Endodermal cell (in vitro differentiated cells): ENCODE measurements at regions not wholly inside any gene's neighbourhood (a gene's known extent, or its start where the extent isn't known, plus 50 kb on each side); places are given as distances from the start of the nearest gene placed in this dataset.

Experiments used
- DNase-seq: peaks from one replicate; pipeline ENCODE4 v3.0.0-alpha.2; 2017
- H3K27ac ChIP-seq: 2 replicates; pipeline ENCODE4 v1.5.1; 2013; ENCODE audit warnings: mild to moderate bottlenecking, low read depth, low read length, moderate library complexity
- H3K27me3 ChIP-seq: 2 replicates; pipeline ENCODE4 v1.6.1; 2013; ENCODE audit warnings: mild to moderate bottlenecking, low read length, moderate library complexity; ENCODE audit not compliant: insufficient read depth, control insufficient read depth, poor library complexity, severe bottlenecking
- H3K36me3 ChIP-seq: 2 replicates; pipeline ENCODE4 v1.7.0; 2013; ENCODE audit warnings: mild to moderate bottlenecking, low read length, moderate library complexity; ENCODE audit not compliant: control insufficient read depth, insufficient read depth
- H3K4me1 ChIP-seq: one replicate; pipeline ENCODE4 v1.7.0; 2013; ENCODE audit warnings: low read length; ENCODE audit not compliant: control insufficient read depth, insufficient read depth
- H3K4me3 ChIP-seq: 2 replicates; pipeline ENCODE4 v1.5.1; 2013; ENCODE audit warnings: mild to moderate bottlenecking, low read length, moderate library complexity
- H3K9ac ChIP-seq: 2 replicates; pipeline ENCODE4 v1.6.1; 2013; ENCODE audit warnings: mild to moderate bottlenecking, low read length, moderate library complexity; ENCODE audit not compliant: poor library complexity, severe bottlenecking; ENCODE audit errors: extremely low read depth
- H3K9me3 ChIP-seq: 2 replicates; pipeline ENCODE4 v1.6.1; 2013; ENCODE audit warnings: mild to moderate bottlenecking, low read length, moderate library complexity; ENCODE audit not compliant: control insufficient read depth
- H3K27ac Mint-ChIP-seq: 2 replicates; pipeline ENCODE4 v1.8.0; 2020; ENCODE audit warnings: mixed read lengths
- H3K27me3 Mint-ChIP-seq: 2 replicates; pipeline ENCODE4 v1.8.0; 2021; ENCODE audit warnings: mild to moderate bottlenecking, mixed read lengths; ENCODE audit not compliant: insufficient read depth
- H3K36me3 Mint-ChIP-seq: 2 replicates; pipeline ENCODE4 v1.8.0; 2020; ENCODE audit warnings: low read depth, mixed read lengths
- H3K4me1 Mint-ChIP-seq: 2 replicates; pipeline ENCODE4 v1.8.0; 2020; ENCODE audit warnings: mixed read lengths
- H3K4me3 Mint-ChIP-seq: 2 replicates; pipeline ENCODE4 v1.8.0; 2020; ENCODE audit warnings: mild to moderate bottlenecking, moderate library complexity, mixed read lengths
- H3K9me3 Mint-ChIP-seq: 2 replicates; pipeline ENCODE4 v1.8.0; 2020; ENCODE audit warnings: mild to moderate bottlenecking, mixed read lengths
- WGBS, 2 experiments: methylation state at CpG; one replicate each; pipeline versions ENCODE4 v1.1.5 to v1.1.7; 2013; ENCODE audit warnings: missing lambda C conversion rate in 2 of 2, mixed read lengths in 1 of 2; ENCODE audit not compliant: insufficient coverage in 1 of 2, insufficient read length in 1 of 2; 5-methylcytosine and 5-hydroxymethylcytosine counted together
- TF ChIP-seq, protein P1 (sequence below): fragments of 200-600 bp; sonication (generic); conservative IDR thresholded peaks from 2 replicates; pipeline ENCODE4 v1.5.0; 2021; ENCODE audit warnings: antibody characterized with exemption, mild to moderate bottlenecking

DNA sequence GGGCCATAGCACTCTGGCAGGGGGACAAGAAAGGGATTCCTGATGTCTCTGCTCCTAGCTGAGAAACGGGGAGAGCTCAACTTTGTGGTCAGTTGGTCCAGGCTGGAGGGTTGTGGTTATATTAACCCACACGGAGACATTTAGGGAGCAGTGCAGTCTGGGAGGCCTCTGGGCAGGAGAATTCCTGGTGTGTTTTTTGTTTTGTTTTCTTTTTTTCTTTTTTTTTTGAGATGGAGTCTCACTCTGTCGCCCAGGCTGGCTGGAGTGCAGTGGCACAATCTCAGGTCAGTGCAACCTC is 88.0 kb upstream of the SHISAL1 start:
- H3K4me1 Mint-ChIP-seq, result no peaks in the 10 kb centered on the region
- H3K4me3 ChIP-seq, result no peak overlapping the region
- no peaks in the 10 kb centered on the region for H3K36me3 ChIP-seq
- no peak overlapping the region for H3K4me3 Mint-ChIP-seq
- H3K27ac ChIP-seq, result no peak overlapping the region
- no peak for DNase-seq
- TF ChIP-seq, protein P1, sequence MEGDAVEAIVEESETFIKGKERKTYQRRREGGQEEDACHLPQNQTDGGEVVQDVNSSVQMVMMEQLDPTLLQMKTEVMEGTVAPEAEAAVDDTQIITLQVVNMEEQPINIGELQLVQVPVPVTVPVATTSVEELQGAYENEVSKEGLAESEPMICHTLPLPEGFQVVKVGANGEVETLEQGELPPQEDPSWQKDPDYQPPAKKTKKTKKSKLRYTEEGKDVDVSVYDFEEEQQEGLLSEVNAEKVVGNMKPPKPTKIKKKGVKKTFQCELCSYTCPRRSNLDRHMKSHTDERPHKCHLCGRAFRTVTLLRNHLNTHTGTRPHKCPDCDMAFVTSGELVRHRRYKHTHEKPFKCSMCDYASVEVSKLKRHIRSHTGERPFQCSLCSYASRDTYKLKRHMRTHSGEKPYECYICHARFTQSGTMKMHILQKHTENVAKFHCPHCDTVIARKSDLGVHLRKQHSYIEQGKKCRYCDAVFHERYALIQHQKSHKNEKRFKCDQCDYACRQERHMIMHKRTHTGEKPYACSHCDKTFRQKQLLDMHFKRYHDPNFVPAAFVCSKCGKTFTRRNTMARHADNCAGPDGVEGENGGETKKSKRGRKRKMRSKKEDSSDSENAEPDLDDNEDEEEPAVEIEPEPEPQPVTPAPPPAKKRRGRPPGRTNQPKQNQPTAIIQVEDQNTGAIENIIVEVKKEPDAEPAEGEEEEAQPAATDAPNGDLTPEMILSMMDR, result no peak
- H3K27me3 ChIP-seq, result no peaks in the 10 kb centered on the region
- H3K27me3 Mint-ChIP-seq, result peaks cover 2% of the 10 kb centered on the region
- no peaks in the 10 kb centered on the region for H3K4me1 ChIP-seq
- 86 to 93% methylated on average over 1 to 3 of the region's 3 CpGs for WGBS, 2 experiments
- H3K36me3 Mint-ChIP-seq, result no peaks in the 10 kb centered on the region
- no peaks in the 10 kb centered on the region for H3K9me3 Mint-ChIP-seq
- H3K9me3 ChIP-seq, result no peaks in the 10 kb centered on the region
- H3K9ac ChIP-seq, result no peak overlapping the region
- H3K27ac Mint-ChIP-seq, result no peak overlapping the region

DNA sequence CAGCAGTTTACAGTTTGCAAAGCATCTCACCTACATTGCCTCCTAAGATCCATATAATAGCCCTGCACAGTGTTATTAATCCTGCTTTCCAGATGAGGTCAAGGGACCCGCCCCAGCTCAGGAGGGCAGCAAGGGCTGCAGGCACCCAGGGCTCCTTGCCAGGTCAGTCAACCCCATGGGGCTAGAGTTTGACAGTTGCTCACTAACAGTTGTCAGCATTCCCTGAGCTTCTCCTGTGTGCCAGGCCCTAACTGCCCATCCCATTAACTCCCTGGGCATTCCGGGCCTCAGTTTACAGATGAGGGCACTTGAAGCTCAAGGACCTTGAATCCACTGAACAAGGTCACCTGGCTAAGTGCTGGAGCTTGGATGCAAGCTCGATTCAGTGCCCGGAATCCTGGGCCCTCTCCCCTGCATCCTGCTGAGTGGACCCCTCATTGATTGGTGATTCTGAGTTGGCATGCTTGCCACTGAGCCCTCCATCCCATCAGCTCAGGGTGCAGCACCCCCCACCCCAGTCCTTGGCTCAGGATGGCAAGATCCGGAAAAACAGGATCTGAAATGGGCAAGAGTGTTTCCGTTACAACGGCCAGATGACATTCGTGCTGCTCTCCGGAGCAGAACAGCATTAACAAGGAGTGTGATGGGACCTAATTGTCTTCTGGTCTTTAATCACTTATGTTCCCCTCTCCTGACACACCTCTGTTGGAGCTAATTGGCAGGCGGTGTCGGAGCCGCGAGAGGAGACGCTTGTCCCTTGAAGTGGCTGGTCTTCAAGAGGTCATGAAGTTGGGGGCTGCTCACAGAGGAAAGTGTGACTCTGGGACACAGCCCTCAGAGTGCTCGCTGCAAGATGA is 87.4 kb upstream of the SHISAL1 start:
- peaks cover 2% of the 10 kb centered on the region for H3K27me3 Mint-ChIP-seq
- no peaks in the 10 kb centered on the region for H3K9me3 Mint-ChIP-seq
- H3K27ac Mint-ChIP-seq, result no peak overlapping the region
- Histone ChIP-seq H3K9me3 (no peaks in the 10 kb centered on the region), H3K27ac (no peak overlapping the region), H3K4me3 (no peak overlapping the region), H3K9ac (no peak overlapping the region), H3K36me3 (no peaks in the 10 kb centered on the region), H3K4me1 (no peaks in the 10 kb centered on the region), H3K27me3 (no peaks in the 10 kb centered on the region)
- H3K4me3 Mint-ChIP-seq, result no peak overlapping the region
- no peaks in the 10 kb centered on the region for H3K4me1 Mint-ChIP-seq
- 92 to 95% methylated on average over 12 to 15 of the region's 15 CpGs for WGBS, 2 experiments
- H3K36me3 Mint-ChIP-seq, result no peaks in the 10 kb centered on the region
- DNase-seq, result no peak
- TF ChIP-seq, protein P1, result no peak

DNA sequence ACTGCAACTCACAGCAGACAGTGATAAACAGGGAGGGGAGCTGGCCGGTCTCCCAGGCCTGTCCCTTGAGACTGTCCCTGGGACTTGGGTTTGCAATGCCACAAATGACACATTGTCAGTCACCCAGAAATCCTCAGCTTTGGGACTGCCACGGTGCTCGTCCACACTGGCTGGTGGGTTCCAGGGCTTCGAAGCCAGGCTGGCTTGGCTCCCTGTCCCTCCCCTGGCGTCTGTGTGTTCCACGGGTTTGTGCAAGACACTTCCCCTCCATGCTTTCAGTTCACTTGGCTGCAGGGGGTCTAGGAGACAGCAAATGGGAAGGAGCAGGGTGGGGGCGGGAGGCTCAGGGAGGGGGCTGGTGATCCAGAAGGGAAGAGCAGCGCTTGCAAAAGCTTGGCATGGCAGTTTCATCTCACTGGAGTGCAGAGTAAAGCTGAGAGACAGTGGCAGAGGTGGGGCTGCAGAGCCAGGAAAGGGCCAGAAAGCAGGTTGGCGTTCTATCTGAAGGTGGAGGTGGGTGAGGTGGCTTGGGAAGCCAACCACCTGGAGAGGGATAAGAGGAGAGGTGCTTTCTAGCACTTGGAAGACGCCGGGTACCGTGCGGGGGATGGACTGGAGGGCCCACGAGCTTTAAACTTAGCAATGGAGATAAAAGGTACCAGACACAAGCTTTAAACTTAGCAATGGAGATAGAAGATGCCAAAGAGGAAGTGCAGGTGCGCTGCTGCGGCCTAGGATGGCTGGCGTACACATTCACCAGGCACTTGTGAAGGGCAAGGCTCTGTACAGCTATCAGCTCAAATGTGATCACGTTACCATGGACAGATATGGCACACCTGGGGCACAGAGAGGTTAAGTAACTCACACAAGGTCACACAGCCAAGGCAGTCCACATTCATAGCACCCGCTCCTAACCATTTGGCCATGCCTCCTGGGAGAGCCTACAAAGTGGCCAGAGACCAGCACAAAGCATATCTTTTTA is 86.4 kb upstream of the SHISAL1 start:
- Mint-ChIP-seq H3K27me3 (peaks cover 2% of the 10 kb centered on the region), H3K27ac (no peak overlapping the region)
- no peak overlapping the region for H3K4me3 ChIP-seq

More for the DNA sequence above, 86.4 kb upstream of the SHISAL1 start:
- TF ChIP-seq, protein P1, result no peak
- Histone ChIP-seq H3K27ac (no peak overlapping the region), H3K4me1 (no peaks in the 10 kb centered on the region), H3K27me3 (no peaks in the 10 kb centered on the region), H3K9me3 (no peaks in the 10 kb centered on the region), H3K9ac (no peak overlapping the region), H3K36me3 (no peaks in the 10 kb centered on the region)
- no peaks in the 10 kb centered on the region for H3K9me3 Mint-ChIP-seq
- no peaks in the 10 kb centered on the region for H3K4me1 Mint-ChIP-seq
- DNase-seq, result peak; percentile 40
- H3K4me3 Mint-ChIP-seq, result no peak overlapping the region
- no peaks in the 10 kb centered on the region for H3K36me3 Mint-ChIP-seq
- 86 to 89% methylated on average over 11 to 19 of the region's 19 CpGs for WGBS, 2 experiments
